ENCODE measurements at regions not wholly inside any gene's neighbourhood (a gene's known extent, or its start where the extent isn't known, plus 50 kb on each side); places are given as distances from the start of the nearest gene placed in this dataset.
A peak's percentile ranks its signal among the peaks of the same experiment; 100 is the strongest.

DNA sequence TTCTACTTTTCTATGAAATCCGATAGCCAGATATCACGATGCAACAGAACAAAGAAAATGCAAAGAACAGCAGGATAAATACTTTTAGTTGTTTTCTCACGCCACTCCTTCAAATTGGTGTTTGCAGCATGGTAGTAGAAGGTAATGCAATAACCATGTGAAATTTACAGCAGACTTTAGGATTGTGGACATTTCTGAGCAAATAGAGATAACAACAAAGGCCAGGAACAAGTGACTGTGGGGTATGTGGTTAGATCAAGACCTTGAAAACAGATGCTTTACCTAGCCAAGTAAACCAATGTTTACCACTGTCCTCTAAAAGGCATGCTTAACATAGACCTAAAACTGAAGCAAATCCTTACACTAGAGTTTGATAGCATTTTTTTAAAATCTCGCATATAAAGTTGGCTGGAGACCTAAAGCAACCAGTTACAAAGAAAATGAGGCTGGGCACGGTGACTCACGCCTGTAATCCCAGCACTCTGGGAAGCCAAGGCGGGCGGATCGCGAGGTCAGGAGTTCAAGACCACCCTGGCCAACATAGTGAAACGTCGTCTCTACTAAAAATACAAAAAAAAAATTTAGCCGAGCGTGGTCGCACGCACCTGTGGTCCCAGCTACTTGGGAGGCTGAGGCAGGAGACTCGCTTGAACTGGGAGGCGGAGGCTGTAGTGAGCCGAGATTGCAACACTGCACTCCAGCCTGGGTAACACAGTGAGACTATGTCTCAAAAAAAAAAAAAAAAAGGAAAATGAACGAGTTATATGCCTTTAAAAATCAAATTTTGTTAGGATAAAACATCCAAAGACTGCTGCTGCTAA is 123.2 kb upstream of the FOXN3 start:
- peak overlapping the region in 2 of 3 experiments; percentile 50 to 59 for H3K27ac Mint-ChIP-seq
- no peaks in the 10 kb centered on the region for H3K27me3 Mint-ChIP-seq (ENCODE audit: low read depth)
- no peaks in the 10 kb centered on the region for H3K9me3 Mint-ChIP-seq
- H3K4me1 Mint-ChIP-seq = peaks cover 43% of the 10 kb centered on the region
- no peaks in the 10 kb centered on the region for H3K36me3 Mint-ChIP-seq (ENCODE audit: low read depth)
- no peak overlapping the region for H3K4me3 Mint-ChIP-seq
- TF ChIP-seq, protein P1, sequence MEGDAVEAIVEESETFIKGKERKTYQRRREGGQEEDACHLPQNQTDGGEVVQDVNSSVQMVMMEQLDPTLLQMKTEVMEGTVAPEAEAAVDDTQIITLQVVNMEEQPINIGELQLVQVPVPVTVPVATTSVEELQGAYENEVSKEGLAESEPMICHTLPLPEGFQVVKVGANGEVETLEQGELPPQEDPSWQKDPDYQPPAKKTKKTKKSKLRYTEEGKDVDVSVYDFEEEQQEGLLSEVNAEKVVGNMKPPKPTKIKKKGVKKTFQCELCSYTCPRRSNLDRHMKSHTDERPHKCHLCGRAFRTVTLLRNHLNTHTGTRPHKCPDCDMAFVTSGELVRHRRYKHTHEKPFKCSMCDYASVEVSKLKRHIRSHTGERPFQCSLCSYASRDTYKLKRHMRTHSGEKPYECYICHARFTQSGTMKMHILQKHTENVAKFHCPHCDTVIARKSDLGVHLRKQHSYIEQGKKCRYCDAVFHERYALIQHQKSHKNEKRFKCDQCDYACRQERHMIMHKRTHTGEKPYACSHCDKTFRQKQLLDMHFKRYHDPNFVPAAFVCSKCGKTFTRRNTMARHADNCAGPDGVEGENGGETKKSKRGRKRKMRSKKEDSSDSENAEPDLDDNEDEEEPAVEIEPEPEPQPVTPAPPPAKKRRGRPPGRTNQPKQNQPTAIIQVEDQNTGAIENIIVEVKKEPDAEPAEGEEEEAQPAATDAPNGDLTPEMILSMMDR (IDR thresholded peaks at IDR 0.05; ENCODE audit: unreplicated experiment in 3 of 3) = no peak

DNA sequence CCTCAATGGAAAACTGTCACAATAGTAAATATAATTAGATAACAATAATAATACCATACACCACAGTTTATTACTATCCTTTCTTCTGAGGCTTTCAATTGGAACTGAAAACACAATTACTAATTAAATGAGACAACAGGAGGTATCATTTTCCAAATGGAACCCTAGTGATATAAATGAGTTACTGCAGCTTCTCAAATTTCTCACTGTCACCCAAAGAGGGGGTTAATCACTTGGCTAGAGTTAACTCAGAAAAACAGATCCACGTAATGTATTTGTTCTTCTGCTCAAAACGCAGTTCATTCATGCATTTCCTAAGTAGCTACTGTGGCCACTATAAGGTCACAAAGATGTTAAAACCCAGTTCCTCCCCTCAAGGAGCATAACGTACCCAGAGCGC is 120.9 kb upstream of the FOXN3 start:
- Mint-ChIP-seq H3K4me3 (no peak overlapping the region), H3K9me3 (no peaks in the 10 kb centered on the region), H3K36me3 (ENCODE audit: low read depth) (no peaks in the 10 kb centered on the region), H3K27ac (no peak overlapping the region), H3K27me3 (ENCODE audit: low read depth) (no peaks in the 10 kb centered on the region), H3K4me1 (peaks cover 48% of the 10 kb centered on the region)
- TF ChIP-seq, protein P1 (IDR thresholded peaks at IDR 0.05; ENCODE audit: unreplicated experiment in 3 of 3) = no peak

DNA sequence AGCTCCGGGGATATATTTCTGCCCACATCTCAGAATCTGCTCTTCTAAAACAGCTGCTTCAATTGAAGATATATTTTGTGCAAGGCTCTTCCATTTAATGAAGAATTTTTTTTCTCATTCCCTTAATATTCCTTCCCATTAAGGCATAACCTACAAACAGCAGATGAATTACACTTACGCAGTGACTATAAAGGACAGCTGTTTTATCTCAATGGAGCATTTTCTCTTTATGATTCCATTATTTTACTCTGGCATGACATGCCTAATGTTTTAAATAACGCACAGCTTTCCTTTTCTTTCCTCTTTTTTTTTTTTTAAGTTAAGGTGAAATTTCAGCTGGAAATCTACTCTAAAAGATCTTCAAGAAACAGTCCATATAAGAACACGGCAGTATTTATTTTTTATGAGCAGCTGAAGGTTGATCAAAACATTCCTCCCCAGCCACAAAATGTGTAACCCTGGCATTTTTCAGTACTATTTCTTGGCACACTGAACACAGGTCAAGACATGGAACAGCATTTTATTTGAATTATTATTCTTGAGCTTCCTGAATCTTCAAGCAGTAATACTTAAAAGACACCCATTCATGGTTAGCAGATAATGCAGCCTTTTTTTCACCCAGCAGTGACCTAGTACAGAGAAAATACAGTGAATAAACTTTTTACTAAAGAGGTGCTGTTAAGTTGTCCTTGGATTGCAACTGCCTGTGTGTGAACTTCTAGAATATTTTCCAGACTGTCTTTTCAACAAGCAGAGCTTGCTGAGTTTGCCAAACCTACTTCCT is 118.1 kb upstream of the FOXN3 start:
- H3K4me1 Mint-ChIP-seq = peaks cover 43% of the 10 kb centered on the region
- no peaks in the 10 kb centered on the region for H3K27me3 Mint-ChIP-seq (ENCODE audit: low read depth)
- H3K27ac Mint-ChIP-seq = peak overlapping the region; percentile 31 to 74 (median 59)
- TF ChIP-seq, protein P1 (IDR thresholded peaks at IDR 0.05; ENCODE audit: unreplicated experiment in 3 of 3) = no peak
- no peak overlapping the region for H3K4me3 Mint-ChIP-seq
- no peaks in the 10 kb centered on the region for H3K36me3 Mint-ChIP-seq (ENCODE audit: low read depth)
- H3K9me3 Mint-ChIP-seq = peaks cover 2% of the 10 kb centered on the region

DNA sequence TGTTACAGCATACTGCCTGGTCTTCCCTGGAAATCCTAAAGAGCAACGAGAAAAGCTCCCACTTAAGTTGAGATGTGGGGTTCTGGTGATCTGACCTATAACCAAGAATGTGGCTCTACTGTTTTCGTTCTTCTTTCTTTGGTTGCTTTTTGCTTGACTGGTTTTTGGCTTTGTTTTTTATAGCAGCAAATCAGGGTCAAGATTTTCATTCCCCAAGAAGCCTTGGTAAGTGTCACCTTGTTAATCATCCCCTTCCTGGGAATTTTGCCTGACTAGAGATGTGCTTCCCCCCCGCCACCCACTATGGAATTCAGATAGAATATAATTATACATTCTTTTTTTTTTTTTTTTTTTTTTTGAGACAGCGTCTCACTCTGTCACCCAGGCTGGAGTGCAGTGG is 116.7 kb upstream of the FOXN3 start:
- Mint-ChIP-seq H3K36me3 (ENCODE audit: low read depth) (peaks cover under 1% of the 10 kb centered on the region), H3K4me1 (peaks cover 34% of the 10 kb centered on the region), H3K27me3 (ENCODE audit: low read depth) (no peaks in the 10 kb centered on the region), H3K27ac (no peak overlapping the region), H3K4me3 (no peak overlapping the region), H3K9me3 (peaks cover 6% of the 10 kb centered on the region)
- TF ChIP-seq, protein P1 (IDR thresholded peaks at IDR 0.05; ENCODE audit: unreplicated experiment in 3 of 3) = no peak

DNA sequence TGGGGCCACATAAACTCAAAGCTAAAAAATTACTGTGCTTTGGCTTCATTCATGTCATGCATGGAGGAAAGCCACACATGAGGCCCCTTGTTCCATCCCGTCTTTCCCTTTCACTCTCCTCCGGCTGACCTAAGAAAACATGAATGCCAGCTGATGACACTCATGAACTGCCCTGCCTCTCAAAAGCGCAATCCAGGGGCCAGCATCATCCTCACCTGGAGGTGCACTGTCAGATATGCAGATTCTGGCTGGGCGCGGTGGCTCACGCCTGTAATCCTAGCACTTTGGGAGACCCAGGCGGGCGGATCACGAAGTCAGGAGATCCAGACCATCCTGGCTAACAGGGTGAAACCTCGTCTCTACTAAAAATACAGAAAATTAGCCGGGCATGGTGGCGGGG is 116.1 kb upstream of the FOXN3 start:
- Mint-ChIP-seq H3K4me3 (no peak overlapping the region), H3K4me1 (peaks cover 34% of the 10 kb centered on the region), H3K36me3 (ENCODE audit: low read depth) (peaks cover 4% of the 10 kb centered on the region), H3K27me3 (ENCODE audit: low read depth) (no peaks in the 10 kb centered on the region), H3K27ac (peak overlapping the region in 1 of 3 experiments; percentile 18), H3K9me3 (peaks cover 6% of the 10 kb centered on the region)
- TF ChIP-seq, protein P1 (IDR thresholded peaks at IDR 0.05; ENCODE audit: unreplicated experiment in 3 of 3) = no peak

All from nephron (organoid).